ENCODE measurements at regions not wholly inside any gene's neighbourhood (a gene's known extent, or its start where the extent isn't known, plus 50 kb on each side); places are given as distances from the start of the nearest gene placed in this dataset.

DNA sequence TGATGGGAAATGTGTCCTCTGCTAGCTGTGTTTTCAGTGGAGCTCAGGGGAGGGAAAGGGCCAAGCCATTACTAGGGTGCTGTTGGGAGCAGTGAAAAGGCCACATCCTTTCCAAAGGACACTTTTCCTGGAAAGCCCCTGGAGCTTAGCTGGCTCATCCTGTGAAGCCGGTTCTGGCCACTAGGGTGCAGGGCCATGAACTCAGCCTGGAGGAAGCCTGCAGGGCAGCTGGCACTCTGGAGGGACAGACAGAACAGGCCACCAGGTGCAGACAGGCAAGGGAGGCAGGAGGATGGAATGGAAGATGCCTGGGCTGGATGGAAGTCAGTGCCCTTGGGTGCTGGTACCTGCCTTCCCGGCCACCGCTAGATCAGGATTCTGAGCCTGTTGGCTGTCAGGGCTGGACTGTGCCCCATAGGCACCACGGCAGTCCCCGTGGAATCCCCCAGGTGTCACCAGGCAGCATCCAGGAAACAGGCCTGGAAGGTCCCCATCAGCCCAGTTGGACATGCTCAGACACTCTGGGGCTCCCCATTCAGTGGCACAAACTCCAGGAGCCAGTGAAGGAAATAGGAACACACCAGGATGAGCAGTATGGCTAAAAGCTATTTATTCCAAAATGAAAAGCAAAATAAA lies 76.2 kb upstream of the C2CD4B start:
- no peak overlapping the region for H3K27ac ChIP-seq (ENCODE audit: insufficient read depth, low read length)
- DNase-seq (ENCODE audit: low read depth in 2 of 2): no peak

DNA sequence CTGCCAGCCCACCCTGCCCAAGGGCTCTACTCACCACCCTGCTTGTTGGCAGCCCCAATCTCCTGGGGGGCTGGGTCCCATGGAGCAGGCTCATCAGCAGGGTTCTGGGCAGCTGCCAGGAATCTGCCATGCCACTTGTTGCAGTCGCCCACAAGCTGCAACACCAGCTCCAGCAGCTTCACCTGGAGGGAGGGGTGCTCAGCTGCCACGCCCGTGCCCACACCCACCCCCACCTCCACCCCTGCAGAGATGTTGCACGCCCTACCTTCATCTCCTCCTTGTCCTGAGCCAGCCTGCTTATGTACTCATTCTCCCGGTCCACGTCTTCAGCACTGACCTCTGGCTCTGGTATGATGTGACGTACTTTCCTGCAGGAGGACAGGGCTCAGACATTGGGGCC lies 77.9 kb upstream of the C2CD4B start:
- Histone ChIP-seq H3K9ac (ENCODE audit: insufficient read depth, low read length) (no peak overlapping the region), H3K79me2 (ENCODE audit: control insufficient read depth, insufficient read depth, low read length) (no peaks in the 10 kb centered on the region), H2AFZ (ENCODE audit: low read length) (no peak overlapping the region), H3K9me3 (ENCODE audit: control insufficient read depth, insufficient read depth, low read depth, low read length) (no peaks in the 10 kb centered on the region), H3K27ac (ENCODE audit: insufficient read depth, low read length) (no peak overlapping the region), H3K4me1 (ENCODE audit: control insufficient read depth, extremely low read depth, insufficient read depth, low read length) (no peaks in the 10 kb centered on the region), H3K4me3 (replicated peaks in 1 of 4; ENCODE audit: control extremely low read depth in 1 of 4, insufficient read depth in 1 of 4, low read depth in 3 of 4, low read length in 4 of 4) (no peak overlapping the region), H3K27me3 (ENCODE audit: control insufficient read depth, insufficient read depth, low read length) (no peaks in the 10 kb centered on the region), H3K36me3 (ENCODE audit: control insufficient read depth, insufficient read depth, low read length) (no peaks in the 10 kb centered on the region), H3K4me2 (ENCODE audit: extremely low read depth, insufficient read depth, low read length) (no peak overlapping the region), H4K20me1 (ENCODE audit: control insufficient read depth, extremely low read depth, insufficient read depth, low read length) (no peaks in the 10 kb centered on the region)
- TF ChIP-seq EZH2 (IDR thresholded peaks at IDR 0.05; ENCODE audit: low read length, missing control alignments): no peak
- TF ChIP-seq, protein P1, sequence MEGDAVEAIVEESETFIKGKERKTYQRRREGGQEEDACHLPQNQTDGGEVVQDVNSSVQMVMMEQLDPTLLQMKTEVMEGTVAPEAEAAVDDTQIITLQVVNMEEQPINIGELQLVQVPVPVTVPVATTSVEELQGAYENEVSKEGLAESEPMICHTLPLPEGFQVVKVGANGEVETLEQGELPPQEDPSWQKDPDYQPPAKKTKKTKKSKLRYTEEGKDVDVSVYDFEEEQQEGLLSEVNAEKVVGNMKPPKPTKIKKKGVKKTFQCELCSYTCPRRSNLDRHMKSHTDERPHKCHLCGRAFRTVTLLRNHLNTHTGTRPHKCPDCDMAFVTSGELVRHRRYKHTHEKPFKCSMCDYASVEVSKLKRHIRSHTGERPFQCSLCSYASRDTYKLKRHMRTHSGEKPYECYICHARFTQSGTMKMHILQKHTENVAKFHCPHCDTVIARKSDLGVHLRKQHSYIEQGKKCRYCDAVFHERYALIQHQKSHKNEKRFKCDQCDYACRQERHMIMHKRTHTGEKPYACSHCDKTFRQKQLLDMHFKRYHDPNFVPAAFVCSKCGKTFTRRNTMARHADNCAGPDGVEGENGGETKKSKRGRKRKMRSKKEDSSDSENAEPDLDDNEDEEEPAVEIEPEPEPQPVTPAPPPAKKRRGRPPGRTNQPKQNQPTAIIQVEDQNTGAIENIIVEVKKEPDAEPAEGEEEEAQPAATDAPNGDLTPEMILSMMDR (conservative IDR thresholded peaks at IDR 0.05 in 1 of 2, IDR thresholded peaks at IDR 0.05 in 1 of 2; ENCODE audit: low read depth in 1 of 2, low read length in 2 of 2): no peak
- DNase-seq (ENCODE audit: low read depth in 2 of 2): no peak

More for the DNA sequence above, 76.2 kb upstream of the C2CD4B start:
- Histone ChIP-seq H3K79me2 (ENCODE audit: control insufficient read depth, insufficient read depth, low read length) (no peaks in the 10 kb centered on the region), H3K9ac (ENCODE audit: insufficient read depth, low read length) (no peak overlapping the region), H3K36me3 (ENCODE audit: control insufficient read depth, insufficient read depth, low read length) (no peaks in the 10 kb centered on the region), H3K4me3 (replicated peaks in 1 of 4; ENCODE audit: control extremely low read depth in 1 of 4, insufficient read depth in 1 of 4, low read depth in 3 of 4, low read length in 4 of 4) (no peak overlapping the region), H3K4me2 (ENCODE audit: extremely low read depth, insufficient read depth, low read length) (no peak overlapping the region), H3K9me3 (ENCODE audit: control insufficient read depth, insufficient read depth, low read depth, low read length) (no peaks in the 10 kb centered on the region), H2AFZ (ENCODE audit: low read length) (no peak overlapping the region), H3K4me1 (ENCODE audit: control insufficient read depth, extremely low read depth, insufficient read depth, low read length) (no peaks in the 10 kb centered on the region), H4K20me1 (ENCODE audit: control insufficient read depth, extremely low read depth, insufficient read depth, low read length) (no peaks in the 10 kb centered on the region), H3K27me3 (ENCODE audit: control insufficient read depth, insufficient read depth, low read length) (no peaks in the 10 kb centered on the region)
- TF ChIP-seq, protein P1 (conservative IDR thresholded peaks at IDR 0.05 in 1 of 2, IDR thresholded peaks at IDR 0.05 in 1 of 2; ENCODE audit: low read depth in 1 of 2, low read length in 2 of 2): peak; percentile 24 to 31
- no peak for TF ChIP-seq EZH2 (IDR thresholded peaks at IDR 0.05; ENCODE audit: low read length, missing control alignments)

DNA sequence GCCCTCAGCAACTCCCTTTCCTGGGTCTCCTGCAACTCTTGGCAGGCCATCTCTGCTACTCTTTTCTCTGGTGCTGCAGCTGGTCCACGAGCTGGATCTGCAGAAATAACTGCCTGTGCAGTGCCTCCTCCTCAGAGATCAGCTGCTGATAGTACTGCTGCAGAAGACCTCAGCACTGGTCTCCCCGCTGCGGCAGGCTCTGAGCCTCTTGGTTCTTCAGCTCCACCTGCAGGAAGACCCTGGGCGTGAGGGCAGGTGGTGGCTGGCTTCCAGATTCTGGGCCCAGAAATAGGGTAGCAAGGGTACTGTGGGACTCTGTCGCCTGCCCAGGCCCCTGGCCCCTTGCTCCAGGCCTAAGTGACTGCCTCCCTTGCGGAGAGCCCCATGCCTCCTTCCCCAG lies 79.7 kb upstream of the C2CD4B start:
- Histone ChIP-seq H3K4me1 (ENCODE audit: control insufficient read depth, extremely low read depth, insufficient read depth, low read length) (no peaks in the 10 kb centered on the region), H4K20me1 (ENCODE audit: control insufficient read depth, extremely low read depth, insufficient read depth, low read length) (no peaks in the 10 kb centered on the region), H3K27ac (ENCODE audit: insufficient read depth, low read length) (no peak overlapping the region), H2AFZ (ENCODE audit: low read length) (no peak overlapping the region), H3K27me3 (ENCODE audit: control insufficient read depth, insufficient read depth, low read length) (no peaks in the 10 kb centered on the region), H3K4me2 (ENCODE audit: extremely low read depth, insufficient read depth, low read length) (no peak overlapping the region), H3K9ac (ENCODE audit: insufficient read depth, low read length) (no peak overlapping the region), H3K9me3 (ENCODE audit: control insufficient read depth, insufficient read depth, low read depth, low read length) (no peaks in the 10 kb centered on the region), H3K79me2 (ENCODE audit: control insufficient read depth, insufficient read depth, low read length) (no peaks in the 10 kb centered on the region), H3K4me3 (replicated peaks in 1 of 4; ENCODE audit: control extremely low read depth in 1 of 4, insufficient read depth in 1 of 4, low read depth in 3 of 4, low read length in 4 of 4) (no peak overlapping the region), H3K36me3 (ENCODE audit: control insufficient read depth, insufficient read depth, low read length) (no peaks in the 10 kb centered on the region)
- no peak for DNase-seq (ENCODE audit: low read depth in 2 of 2)
- TF ChIP-seq, protein P1 (conservative IDR thresholded peaks at IDR 0.05 in 1 of 2, IDR thresholded peaks at IDR 0.05 in 1 of 2; ENCODE audit: low read depth in 1 of 2, low read length in 2 of 2): no peak
- no peak for TF ChIP-seq EZH2 (IDR thresholded peaks at IDR 0.05; ENCODE audit: low read length, missing control alignments)

Data from fibroblast of lung (primary cell).